GM12878 (cell line): ENCODE measurements at regions not wholly inside any gene's neighbourhood (a gene's known extent, or its start where the extent isn't known, plus 50 kb on each side); places are given as distances from the start of the nearest gene placed in this dataset.

Experiments used
- CBX5 ChIP-seq: sonication (generic); IDR thresholded peaks from 2 replicates; pipeline ENCODE4 v1.6.1; 2016; ENCODE audit warnings: low read depth, moderate library complexity, mild to moderate bottlenecking, inconsistent platforms
- CTCF ChIP-seq, 3 experiments: IDR thresholded peaks in 2 of 3; conservative IDR thresholded peaks in 1 of 3; 2 replicates each; pipeline ENCODE4 v1.5.1; 2011; ENCODE audit warnings: low read depth in 3 of 3, low read length in 3 of 3, mild to moderate bottlenecking in 3 of 3, control low read depth in 2 of 3, moderate library complexity in 2 of 3, inconsistent platforms in 1 of 3, mixed read lengths in 1 of 3; ENCODE audit not compliant: control insufficient read depth in 2 of 3, insufficient read depth in 1 of 3; ENCODE audit errors: extremely low read depth in 1 of 3
- EP300 ChIP-seq, 2 experiments: fragments of 150-350 bp in 1 of 2; IDR thresholded peaks; 2 replicates each; pipeline ENCODE4 v1.6.1; 2011 to 2012; ENCODE audit warnings: low read depth in 2 of 2, low read length in 2 of 2, borderline replicate concordance in 1 of 2, improper control_type of control experiment in 1 of 2, inconsistent platforms in 1 of 2; ENCODE audit not compliant: control insufficient read depth in 1 of 2
- NFIC ChIP-seq: IDR thresholded peaks from 2 replicates; pipeline ENCODE4 v1.6.1; 2012; ENCODE audit warnings: low read depth, mild to moderate bottlenecking, inconsistent platforms, low read length, moderate library complexity
- POLR2AphosphoS5 ChIP-seq: IDR thresholded peaks from 2 replicates; pipeline ENCODE4 v1.6.1; 2011; ENCODE audit warnings: mild to moderate bottlenecking, low read length, inconsistent platforms
- REST ChIP-seq: IDR thresholded peaks from 2 replicates; pipeline ENCODE4 v1.6.1; 2012; ENCODE audit warnings: mild to moderate bottlenecking, low read depth, low read length
- RFX5 ChIP-seq: IDR thresholded peaks from 2 replicates; pipeline ENCODE4 v1.6.1; 2011; ENCODE audit warnings: low read depth, low read length, improper control_type of control experiment

DNA sequence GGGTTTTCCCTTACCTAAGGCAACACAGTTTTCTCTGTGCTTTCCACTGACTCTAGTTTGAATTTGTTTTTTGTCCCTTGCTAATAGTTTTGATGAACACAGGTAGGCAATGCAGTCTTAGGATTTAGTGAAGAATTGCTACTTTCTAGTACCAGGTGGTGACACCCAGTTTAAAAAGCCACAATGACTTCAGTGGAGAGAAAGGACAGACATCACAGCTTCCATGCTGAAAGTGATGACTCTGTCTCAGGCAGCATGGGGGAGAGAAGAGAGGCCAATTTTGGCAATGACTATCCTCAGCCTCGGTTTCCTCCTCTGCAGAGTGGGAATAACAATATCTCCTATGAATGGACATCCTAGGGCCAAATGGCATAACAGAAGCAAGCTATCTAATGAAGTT is 118.8 kb downstream of the AXIN2 start:
- TF ChIP-seq CTCF (IDR thresholded peaks at IDR 0.05 in 2 of 3, conservative IDR thresholded peaks at IDR 0.05 in 1 of 3; ENCODE audit: control insufficient read depth in 2 of 3, extremely low read depth in 1 of 3, insufficient read depth in 1 of 3, low read depth in 3 of 3, low read length in 3 of 3) (no peak), REST (no peak), POLR2AphosphoS5 (no peak), RFX5 (no peak), CBX5 (no peak), EP300 (IDR thresholded peaks at IDR 0.05; ENCODE audit: borderline replicate concordance in 1 of 2, control insufficient read depth in 1 of 2, low read depth in 2 of 2, low read length in 2 of 2) (no peak), NFIC (no peak)
